ENCODE measurements at regions not wholly inside any gene's neighbourhood (a gene's known extent, or its start where the extent isn't known, plus 50 kb on each side); places are given as distances from the start of the nearest gene placed in this dataset.
A peak's percentile ranks its signal among the peaks of the same experiment; 100 is the strongest.
"Not testable (repeated sequence)": the region's sequence is repeated elsewhere in the genome, so short reads cannot be mapped to it uniquely, and the experiment has no call there.

- DNase-seq = no peak
Measured at GRCh38 chr10:28354511-28354910, 51.6 kb upstream of the MPP7 start.

- no peak for DNase-seq
Measured at GRCh38 chr10:28355376-28355775, 52.5 kb upstream of the MPP7 start.

DNA sequence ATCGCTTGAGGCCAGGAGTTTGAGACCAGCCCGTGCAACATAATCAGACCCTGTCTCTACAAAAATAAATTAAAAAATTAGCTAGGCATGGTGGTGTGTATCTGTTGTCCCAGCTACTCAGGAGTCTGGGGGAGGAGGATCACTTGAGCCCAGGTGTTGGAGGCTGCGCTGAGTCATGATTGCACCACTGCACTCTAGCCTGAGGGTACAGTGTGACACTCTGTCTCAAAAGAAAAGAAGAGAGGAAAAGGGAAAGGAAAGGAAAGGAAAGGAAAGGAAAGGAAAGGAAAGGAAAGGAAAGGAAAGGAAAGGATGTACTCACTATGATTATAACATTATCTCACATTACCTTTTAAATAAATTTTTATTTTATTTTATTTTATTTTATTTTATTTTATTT is 56.5 kb upstream of the MPP7 start:
- DNase-seq = no peak

GRCh38 chr10:28360175-28360574 is 57.3 kb upstream of the MPP7 start:
- DNase-seq = no peak

GRCh38 chr10:28363376-28363775 is 60.5 kb upstream of the MPP7 start:
- DNase-seq = no peak

GRCh38 chr10:28365840-28366239 is 63.0 kb upstream of the MPP7 start:
- DNase-seq = no peak

- no peak for DNase-seq
Measured at GRCh38 chr10:28366994-28367393, 64.1 kb upstream of the MPP7 start.

DNA sequence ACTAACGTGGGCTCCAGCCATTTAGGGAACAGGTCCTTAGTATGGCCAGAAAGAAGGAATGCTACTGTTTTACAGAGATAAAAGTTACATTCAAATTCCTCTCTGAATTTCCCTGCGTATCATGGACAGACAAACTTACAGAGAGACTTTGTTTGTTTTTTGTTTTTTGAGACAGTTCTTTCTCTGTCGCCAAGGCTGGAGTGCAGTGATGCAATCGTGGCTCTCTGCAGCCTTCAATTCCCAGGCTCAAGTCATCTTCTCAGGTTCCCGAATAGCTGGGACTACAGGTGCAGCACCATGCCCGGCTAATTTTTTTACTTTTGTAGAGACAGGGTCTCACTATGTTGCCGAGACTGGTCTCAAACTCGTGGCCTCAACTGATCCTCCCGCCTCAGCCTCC is 64.5 kb upstream of the MPP7 start:
- no peak for DNase-seq

GRCh38 chr10:28367929-28368484 is 65.1 kb upstream of the MPP7 start:
- DNase-seq = peak; percentile 70

DNA sequence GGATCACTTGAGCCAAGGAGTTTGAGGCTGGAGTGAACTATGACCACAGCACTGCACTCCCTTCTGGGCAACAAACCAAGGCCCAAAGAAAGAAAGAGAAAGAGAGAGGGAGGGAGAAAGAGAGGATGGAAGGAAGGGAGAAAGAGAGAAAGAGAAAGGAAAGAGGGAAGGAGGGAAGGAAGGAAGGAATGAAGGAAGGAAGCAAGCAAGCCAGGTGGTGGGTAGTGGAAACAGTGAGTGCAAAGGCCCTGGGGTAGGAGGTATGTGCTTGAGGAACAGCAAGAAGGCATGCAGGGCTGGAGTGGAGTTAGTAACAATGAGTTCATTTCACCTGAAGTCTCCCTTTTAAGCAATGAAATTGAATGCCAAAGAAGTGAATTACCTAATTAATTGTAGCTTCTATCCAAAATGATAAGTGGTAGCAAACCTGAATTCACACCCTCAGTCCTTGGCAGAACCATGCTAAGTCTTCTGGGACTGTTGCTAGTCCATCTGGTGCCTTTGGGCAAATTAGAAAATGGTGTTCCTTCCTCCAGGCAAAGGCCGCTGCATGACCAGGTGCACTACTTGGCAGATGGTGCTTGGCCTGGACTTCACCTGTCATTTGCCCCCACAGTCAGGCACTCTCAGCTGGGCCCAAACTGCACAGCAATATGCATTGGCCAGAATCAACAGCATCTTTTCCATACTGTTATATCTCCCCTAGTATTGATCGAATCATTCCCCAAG is 67.4 kb upstream of the MPP7 start:
- no peak for DNase-seq

- DNase-seq = not testable (repeated sequence)
Measured at GRCh38 chr10:28371638-28372037, 68.8 kb upstream of the MPP7 start.

GRCh38 chr10:28374036-28374435 is 71.2 kb upstream of the MPP7 start:
- DNase-seq = no peak

GRCh38 chr10:28375399-28376354 is 72.8 kb upstream of the MPP7 start:
- DNase-seq = no peak

GRCh38 chr10:28378986-28379585 is 76.2 kb upstream of the MPP7 start:
- no peak for DNase-seq

DNA sequence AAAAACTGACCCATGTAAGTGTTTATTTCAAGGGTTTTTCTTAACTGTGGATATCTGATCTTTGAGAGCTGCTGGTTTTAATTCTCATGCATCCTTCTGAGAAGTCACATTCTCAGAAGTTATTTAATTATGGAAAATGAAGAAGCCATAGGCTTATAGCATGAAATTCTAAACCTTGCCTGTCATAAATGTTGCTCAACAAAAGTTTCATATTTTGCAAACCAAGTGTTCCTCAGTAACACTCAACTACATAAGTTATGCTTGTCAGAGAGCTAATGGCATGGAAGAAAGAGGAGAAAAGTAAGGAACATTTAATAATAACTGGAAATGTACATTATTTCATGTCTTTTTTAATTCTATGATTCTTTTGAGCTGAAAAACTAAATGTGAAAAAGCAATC is 78.6 kb upstream of the MPP7 start:
- DNase-seq = no peak

- DNase-seq = peak; percentile 79
Measured at GRCh38 chr10:28381903-28382347, 79.1 kb upstream of the MPP7 start.

DNA sequence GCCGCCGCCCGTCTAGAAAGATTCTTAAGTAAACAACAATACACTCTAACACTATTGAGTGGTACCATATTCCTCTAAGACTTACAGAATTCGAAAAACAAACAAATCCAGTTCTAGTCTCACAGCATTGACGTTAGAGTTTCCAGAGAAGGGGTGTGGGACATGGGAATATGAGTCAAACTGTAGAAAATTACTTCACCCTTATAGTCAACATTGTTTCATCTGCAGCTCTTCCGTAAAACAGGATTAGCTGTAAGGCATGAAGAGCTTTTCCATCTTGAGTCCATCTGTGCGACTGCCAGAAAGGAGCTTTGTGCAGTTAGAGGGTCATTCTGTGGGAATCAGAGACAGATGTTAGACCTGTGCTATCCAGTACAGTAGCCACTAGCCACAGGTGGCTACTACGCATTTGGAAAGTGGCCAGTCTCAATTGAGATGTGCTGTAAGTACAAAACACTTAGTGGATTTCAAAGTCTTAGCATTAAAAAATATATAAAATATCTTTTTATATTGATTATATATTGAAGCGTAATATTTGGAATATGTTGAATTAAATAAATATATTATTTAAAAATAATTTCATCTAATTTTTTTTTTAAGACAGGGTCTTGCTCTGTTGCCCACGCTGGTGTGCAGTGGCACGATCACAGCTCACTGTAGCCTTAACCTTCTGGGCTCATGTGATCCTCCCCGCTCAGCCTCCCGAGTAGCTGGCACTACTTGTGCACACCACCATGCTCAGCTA is 79.8 kb upstream of the MPP7 start:
- DNase-seq = no peak

GRCh38 chr10:28384557-28384956 is 81.7 kb upstream of the MPP7 start:
- no peak for DNase-seq

DNA sequence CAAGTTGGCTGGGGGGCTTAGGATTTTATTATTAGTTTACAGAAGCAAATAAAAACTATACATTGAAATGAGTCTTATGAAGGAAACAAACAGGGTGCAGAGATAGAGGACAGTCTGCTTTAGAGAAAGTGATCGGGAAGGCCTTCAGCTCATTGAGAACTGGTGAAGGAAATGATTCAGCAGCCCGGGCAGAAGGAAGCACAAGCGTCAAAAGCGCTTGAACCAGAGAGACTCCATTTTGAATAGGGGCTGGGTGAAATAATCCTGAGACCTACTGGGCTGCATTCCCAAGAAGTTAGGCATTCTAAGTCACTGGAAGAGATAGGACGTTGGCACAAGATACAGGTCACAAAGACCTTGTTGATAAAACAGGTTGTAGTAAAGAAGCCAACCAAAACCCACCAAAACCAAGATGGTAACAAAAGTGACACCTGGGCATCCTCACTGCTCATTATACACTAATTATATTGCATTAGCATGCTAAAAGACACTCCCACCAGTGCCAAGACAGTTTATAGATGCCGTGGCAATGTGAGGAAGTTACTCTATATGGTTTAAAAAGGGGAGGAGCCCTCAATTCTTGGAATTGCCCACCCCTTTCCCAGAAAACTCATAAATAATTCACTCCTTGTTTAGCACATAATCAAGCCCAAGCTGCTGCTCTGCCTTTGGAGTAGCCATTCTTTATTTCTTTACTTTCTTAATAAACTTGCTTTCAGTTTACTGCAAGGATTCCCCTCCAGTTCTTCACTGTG is 83.1 kb upstream of the MPP7 start:
- no peak for DNase-seq

- DNase-seq = no peak
Measured at GRCh38 chr10:28386503-28386868, 83.6 kb upstream of the MPP7 start.

- DNase-seq = no peak
Measured at GRCh38 chr10:28387140-28387539, 84.3 kb upstream of the MPP7 start.

- no peak for DNase-seq
Measured at GRCh38 chr10:28391283-28391682, 88.4 kb upstream of the MPP7 start.

All from CD4-positive, alpha-beta T cell treated with Interferon gamma for 1 hour (primary cell).